Effector memory CD4-positive, alpha-beta T cell (primary cell): ENCODE measurements at regions not wholly inside any gene's neighbourhood (a gene's known extent, or its start where the extent isn't known, plus 50 kb on each side); places are given as distances from the start of the nearest gene placed in this dataset.
"Not testable (repeated sequence)": the region's sequence is repeated elsewhere in the genome, so short reads cannot be mapped to it uniquely, and the experiment has no call there.

Experiments used
- DNase-seq, 3 donors: peaks; one replicate each; pipeline ENCODE4 v3.0.0-alpha.2; 2020
- H3K27ac ChIP-seq: 2 replicates; pipeline ENCODE4 v1.7.0; 2013; ENCODE audit warnings: mild to moderate bottlenecking, low read length, moderate library complexity; ENCODE audit not compliant: insufficient read depth, poor library complexity, severe bottlenecking
- H3K27me3 ChIP-seq: replicated peaks from 2 replicates; pipeline ENCODE4 v1.7.0; 2013; ENCODE audit warnings: mild to moderate bottlenecking, low read length; ENCODE audit not compliant: insufficient read depth, control insufficient read depth, poor library complexity, severe bottlenecking
- H3K36me3 ChIP-seq: 2 replicates; pipeline ENCODE4 v1.7.0; 2013; ENCODE audit warnings: mild to moderate bottlenecking, low read length, moderate library complexity; ENCODE audit not compliant: control insufficient read depth, insufficient read depth
- H3K4me1 ChIP-seq: 2 replicates; pipeline ENCODE4 v1.7.0; 2013; ENCODE audit warnings: low read length, mild to moderate bottlenecking; ENCODE audit not compliant: control insufficient read depth, insufficient read depth, poor library complexity, severe bottlenecking
- H3K4me3 ChIP-seq: 2 replicates; pipeline ENCODE4 v1.7.0; 2013; ENCODE audit warnings: low read length, low read depth, mild to moderate bottlenecking; ENCODE audit not compliant: insufficient read depth, poor library complexity, severe bottlenecking
- H3K9me3 ChIP-seq: 2 replicates; pipeline ENCODE4 v1.7.0; 2013; ENCODE audit warnings: mild to moderate bottlenecking, low read length, moderate library complexity; ENCODE audit not compliant: control insufficient read depth

DNA sequence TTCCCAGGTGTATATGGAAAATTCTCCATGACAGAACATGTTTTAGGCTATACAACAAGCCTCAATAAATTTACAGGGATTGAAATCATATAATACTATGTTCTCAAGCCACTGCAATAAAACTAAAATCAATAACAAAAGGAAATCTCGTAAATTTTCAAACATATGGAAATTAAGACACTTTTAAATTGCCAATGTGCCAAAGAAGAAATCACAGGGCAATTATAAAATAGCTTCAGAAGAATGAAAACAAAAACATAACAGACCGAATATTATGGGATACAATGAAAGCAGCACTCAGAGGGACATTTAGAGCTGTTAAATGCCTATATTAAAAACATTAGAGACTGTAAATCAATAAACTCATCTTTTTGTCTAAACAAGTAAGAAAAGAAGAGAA lies 555.7 kb upstream of the B3GAT1 start:
- H3K9me3 ChIP-seq: no peaks in the 10 kb centered on the region
- no peaks in the 10 kb centered on the region for H3K4me1 ChIP-seq
- H3K27me3 ChIP-seq: no peaks in the 10 kb centered on the region
- H3K27ac ChIP-seq: no peak overlapping the region
- DNase-seq: no peak
- no peak overlapping the region for H3K4me3 ChIP-seq
- no peaks in the 10 kb centered on the region for H3K36me3 ChIP-seq

DNA sequence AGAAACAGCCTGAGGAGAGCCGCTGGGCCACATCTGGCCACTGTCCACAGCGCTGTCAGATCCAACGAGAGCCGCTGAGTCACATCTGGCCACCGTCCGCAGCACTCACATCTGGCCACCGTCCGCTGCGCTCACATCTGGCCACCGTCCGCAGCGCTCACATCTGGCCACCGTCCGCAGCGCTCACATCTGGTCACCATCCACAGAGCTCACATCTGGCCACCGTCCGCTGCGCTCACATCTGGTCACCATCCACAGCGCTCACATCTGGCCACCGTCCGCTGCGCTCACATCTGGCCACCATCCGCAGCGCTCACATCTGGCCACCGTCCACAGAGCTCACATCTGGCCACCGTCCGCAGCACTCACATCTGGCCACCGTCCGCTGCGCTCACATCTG lies 549.3 kb upstream of the B3GAT1 start:
- H3K4me1 ChIP-seq, H3K36me3 ChIP-seq, H3K9me3 ChIP-seq, H3K27ac ChIP-seq, H3K4me3 ChIP-seq, H3K27me3 ChIP-seq, DNase-seq: not testable (repeated sequence)

DNA sequence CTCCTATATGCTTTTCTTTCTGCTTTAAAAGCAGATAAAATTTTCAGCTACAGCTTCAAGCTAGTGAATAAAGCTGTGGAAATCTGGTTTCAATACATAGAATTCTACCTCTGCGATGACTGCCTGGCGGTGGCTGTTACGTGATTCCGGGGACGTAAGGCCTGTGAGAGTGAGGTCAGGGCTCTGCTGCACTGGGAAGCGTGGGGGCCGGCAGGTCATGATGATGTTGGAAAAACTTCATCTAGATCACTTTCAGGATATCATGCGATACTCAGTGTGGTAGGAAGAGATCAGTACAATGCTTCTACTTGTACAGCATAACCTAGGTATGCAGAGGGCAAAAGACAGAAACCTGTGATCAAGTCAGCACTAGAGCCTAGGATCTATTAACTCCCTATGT lies 546.8 kb upstream of the B3GAT1 start:
- DNase-seq: no peak
- Histone ChIP-seq H3K27me3 (no peaks in the 10 kb centered on the region), H3K36me3 (no peaks in the 10 kb centered on the region), H3K27ac (no peak overlapping the region), H3K9me3 (no peaks in the 10 kb centered on the region), H3K4me1 (no peaks in the 10 kb centered on the region), H3K4me3 (no peak overlapping the region)

DNA sequence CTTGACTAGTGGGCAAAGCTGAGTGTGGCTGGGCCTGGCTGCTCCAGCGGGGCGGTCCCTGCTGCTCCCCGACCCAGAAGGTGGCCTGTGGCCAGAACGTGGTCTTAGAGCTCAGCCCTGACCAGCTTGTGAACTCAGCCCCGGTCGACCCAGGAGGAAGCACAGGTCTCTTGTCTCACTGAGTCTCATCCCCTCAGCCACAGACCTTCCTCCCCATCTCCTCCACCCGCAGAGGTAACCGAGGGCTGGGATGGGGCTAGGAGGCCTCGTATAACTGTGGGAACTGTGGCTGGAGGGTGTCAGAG lies 546.2 kb upstream of the B3GAT1 start:
- DNase-seq: no peak
- H3K27ac ChIP-seq: no peak overlapping the region

DNA sequence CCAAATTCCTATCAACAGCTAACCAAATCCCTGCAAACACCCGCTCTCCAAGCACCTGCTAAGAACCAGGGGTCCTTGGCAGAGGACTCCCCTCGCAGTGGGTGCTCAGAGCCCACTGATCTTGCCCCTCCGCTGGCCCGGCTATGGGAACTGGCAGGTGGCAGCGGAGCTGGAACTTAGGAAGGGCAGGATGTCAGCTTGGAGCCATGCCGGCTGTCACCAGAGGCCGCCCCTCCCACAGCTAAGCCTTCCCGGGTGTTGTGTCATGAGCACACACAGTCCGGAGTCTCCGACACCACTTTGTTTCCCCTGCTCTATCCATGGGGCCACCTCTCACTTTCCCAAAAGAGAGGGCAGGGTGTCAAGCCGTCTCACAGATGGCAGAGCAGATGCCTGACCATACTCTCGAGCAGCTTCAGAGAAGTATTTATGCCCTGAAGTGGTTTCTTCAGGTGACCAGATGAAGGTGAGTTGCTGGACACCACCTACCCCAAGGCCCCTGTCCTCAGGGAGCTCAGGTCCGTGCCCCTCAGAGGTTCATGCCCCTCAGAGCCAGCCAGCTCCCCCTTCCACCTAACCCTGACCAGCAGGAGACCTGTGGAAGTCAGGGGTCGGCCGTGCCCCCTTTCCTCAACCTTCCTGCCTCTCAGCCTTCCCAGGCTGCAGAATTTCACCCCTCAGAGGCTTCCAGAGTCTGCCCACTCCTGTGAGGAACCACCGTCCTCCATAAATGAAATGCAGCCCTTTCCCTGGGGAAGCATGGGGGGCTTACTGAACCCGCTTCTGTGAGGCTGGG lies 545.7 kb upstream of the B3GAT1 start:
- Histone ChIP-seq H3K27ac (no peak overlapping the region), H3K27me3 (no peaks in the 10 kb centered on the region)

More for the DNA sequence above, 546.2 kb upstream of the B3GAT1 start:
- no peaks in the 10 kb centered on the region for H3K4me1 ChIP-seq
- H3K27me3 ChIP-seq: no peaks in the 10 kb centered on the region
- H3K4me3 ChIP-seq: no peak overlapping the region
- H3K36me3 ChIP-seq: no peaks in the 10 kb centered on the region
- no peaks in the 10 kb centered on the region for H3K9me3 ChIP-seq

DNA sequence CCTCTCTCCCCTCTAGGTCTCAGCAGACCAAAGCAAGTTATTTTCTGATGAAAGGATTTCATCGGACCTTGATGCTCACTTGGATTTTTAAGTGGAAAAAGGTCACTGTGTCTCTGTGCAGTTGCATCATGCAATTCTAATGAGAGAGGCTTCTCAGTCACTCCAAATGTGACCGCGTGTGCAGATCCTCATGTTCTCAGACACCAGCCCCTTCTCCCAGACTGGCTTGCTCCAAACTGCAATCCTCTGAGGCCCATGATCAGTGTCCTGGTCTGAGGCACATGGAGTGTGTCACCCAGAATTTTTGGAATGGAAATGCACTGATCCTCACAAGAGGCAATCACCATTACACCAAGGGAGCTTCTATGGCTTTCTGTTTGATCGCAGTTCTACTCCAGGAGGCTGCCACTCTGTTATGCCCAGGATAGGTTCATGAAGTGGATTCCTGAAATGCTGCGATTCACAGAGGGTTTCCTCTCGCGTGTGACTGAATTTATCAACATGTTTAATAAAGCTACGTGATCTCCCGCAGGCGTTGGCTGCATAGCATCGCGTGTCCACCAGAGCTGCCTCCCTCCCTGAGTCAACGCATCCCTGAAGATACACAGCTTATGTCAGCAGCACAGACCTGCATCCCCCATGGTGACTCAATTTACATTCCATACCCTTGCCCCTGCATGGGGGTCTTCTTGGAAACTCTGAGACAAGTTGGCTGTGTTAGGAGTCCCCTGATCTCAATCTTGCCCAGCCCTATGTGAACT lies 544.6 kb upstream of the B3GAT1 start:
- no peak overlapping the region for H3K4me3 ChIP-seq

More for the DNA sequence above, 545.7 kb upstream of the B3GAT1 start:
- Histone ChIP-seq H3K4me3 (no peak overlapping the region), H3K9me3 (no peaks in the 10 kb centered on the region), H3K4me1 (no peaks in the 10 kb centered on the region), H3K36me3 (no peaks in the 10 kb centered on the region)
- no peak for DNase-seq

DNA sequence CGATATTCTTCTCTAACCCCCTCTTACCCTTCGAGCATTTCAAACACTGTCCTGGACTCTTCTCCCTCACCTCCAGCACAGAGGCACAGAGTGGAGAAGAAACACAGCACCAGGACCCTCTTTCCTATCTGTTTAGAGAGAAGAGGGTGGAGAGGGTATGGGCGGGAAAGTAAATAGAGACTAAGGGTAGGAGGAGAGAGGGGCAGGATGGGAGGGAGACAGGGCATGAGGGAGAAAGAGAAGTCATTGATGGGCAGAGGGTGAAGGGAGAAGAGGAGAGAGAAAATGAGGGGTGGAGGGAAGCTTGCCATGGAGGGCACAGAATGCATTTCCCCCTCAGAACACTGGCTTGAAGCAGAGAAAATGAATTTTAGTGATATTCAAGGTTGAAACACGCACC lies 543.9 kb upstream of the B3GAT1 start:
- not testable (repeated sequence) for H3K4me3 ChIP-seq, DNase-seq, H3K27me3 ChIP-seq, H3K4me1 ChIP-seq, H3K36me3 ChIP-seq, H3K27ac ChIP-seq, H3K9me3 ChIP-seq

More for the DNA sequence above, 544.6 kb upstream of the B3GAT1 start:
- no peak for DNase-seq
- Histone ChIP-seq H3K27me3 (no peaks in the 10 kb centered on the region), H3K4me1 (no peaks in the 10 kb centered on the region), H3K36me3 (no peaks in the 10 kb centered on the region), H3K27ac (no peak overlapping the region), H3K9me3 (no peaks in the 10 kb centered on the region)

DNA sequence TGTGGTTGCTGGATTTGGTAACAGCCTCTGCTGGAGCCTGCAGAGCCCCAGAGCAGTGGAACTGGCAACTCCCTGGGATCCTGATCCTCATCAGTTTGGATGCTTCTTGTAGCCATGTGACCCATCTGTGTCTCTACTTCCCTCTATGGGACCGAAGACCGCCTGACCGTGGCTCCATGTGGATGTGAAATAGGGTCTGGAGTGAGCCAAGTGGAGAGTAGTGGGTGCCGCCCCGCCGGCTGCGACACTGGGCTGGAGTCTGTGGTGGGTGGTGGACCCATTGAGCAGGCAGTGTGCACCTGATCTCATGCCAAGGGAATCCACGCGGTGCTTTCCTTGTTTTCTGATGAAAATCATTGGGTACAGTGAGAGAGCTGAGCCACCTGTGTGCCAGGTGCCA lies 543.2 kb upstream of the B3GAT1 start:
- no peaks in the 10 kb centered on the region for H3K27me3 ChIP-seq
- no peak overlapping the region for H3K4me3 ChIP-seq
- no peak overlapping the region for H3K27ac ChIP-seq
- no peaks in the 10 kb centered on the region for H3K36me3 ChIP-seq
- H3K9me3 ChIP-seq: no peaks in the 10 kb centered on the region
- H3K4me1 ChIP-seq: no peaks in the 10 kb centered on the region
- no peak for DNase-seq

DNA sequence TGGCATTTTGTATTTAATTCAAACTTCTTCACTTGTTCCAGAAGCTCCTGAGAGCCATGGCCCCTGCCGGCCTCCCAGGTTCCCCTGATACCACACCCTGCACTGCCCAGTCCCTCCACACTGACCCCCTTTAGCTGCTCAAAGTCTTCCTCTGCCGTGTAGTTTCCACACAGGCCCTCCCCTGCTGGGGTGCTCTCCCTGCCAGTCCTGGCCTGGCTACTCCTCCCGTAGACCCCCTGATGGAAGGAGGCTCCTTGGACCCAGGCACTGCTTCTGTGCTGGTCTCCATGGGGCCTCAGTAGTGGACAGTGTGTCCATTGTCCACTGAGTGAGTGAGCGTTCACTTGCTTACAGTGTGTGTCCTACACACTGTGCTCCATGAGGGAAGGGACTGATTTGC lies 542.4 kb upstream of the B3GAT1 start:
- not testable (repeated sequence) for DNase-seq, H3K4me1 ChIP-seq, H3K4me3 ChIP-seq, H3K36me3 ChIP-seq, H3K9me3 ChIP-seq, H3K27ac ChIP-seq, H3K27me3 ChIP-seq

DNA sequence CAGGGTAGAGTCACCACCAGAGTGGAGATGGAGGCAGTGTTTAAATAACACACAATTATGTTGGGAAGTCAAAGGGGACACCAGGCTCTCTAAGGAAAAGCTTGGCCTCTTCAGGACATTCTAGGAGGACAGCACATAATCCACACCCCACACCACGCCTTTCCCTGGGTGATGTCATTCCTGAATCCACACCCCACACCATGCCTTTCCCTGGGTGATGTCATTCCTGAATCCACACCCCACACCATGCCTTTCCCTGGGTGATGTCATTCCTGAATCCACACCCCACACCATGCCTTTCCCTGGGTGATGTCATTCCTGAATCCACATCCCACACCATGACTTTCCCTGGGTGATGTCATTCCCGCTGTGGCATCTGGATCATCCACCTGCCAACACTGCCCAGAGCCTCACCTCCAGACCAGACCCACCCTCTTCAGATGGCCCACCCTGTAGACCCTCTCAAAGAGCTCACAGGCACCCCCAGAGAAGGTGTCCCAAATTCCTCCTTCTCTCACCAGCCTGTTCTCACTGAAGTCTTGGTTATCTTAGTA lies 541.5 kb upstream of the B3GAT1 start:
- H3K4me3 ChIP-seq, H3K9me3 ChIP-seq, H3K27ac ChIP-seq, DNase-seq, H3K36me3 ChIP-seq, H3K27me3 ChIP-seq, H3K4me1 ChIP-seq: not testable (repeated sequence)
